Central memory CD8-positive, alpha-beta T cell (primary cell): ENCODE measurements at regions not wholly inside any gene's neighbourhood (a gene's known extent, or its start where the extent isn't known, plus 50 kb on each side); places are given as distances from the start of the nearest gene placed in this dataset.
"Not testable (repeated sequence)": the region's sequence is repeated elsewhere in the genome, so short reads cannot be mapped to it uniquely, and the experiment has no call there.

Source experiments
- ATAC-seq: fragments of 150-1000 bp; cut with Tn5 transposase; replicated peaks from 2 replicates; pipeline ENCODE4 v1.10.0; 2022; ENCODE audit warnings: mild to moderate bottlenecking, moderate FRiP score, moderate number of reproducible peaks; ENCODE audit not compliant: poor library complexity, severe bottlenecking; ENCODE audit errors: extremely low read depth
- DNase-seq, 2 donors: peaks; one replicate each; pipeline ENCODE4 v3.0.0; 2021; ENCODE audit warnings: low spot score in 2 of 2
- H3K27ac Mint-ChIP-seq: one replicate; pipeline ENCODE4 v1.8.0; 2022; ENCODE audit warnings: low read depth, mild to moderate bottlenecking, moderate library complexity, mixed read lengths
- H3K27me3 Mint-ChIP-seq: one replicate; pipeline ENCODE4 v1.8.0; 2022; ENCODE audit warnings: mixed read lengths
- H3K36me3 Mint-ChIP-seq: one replicate; pipeline ENCODE4 v1.8.0; 2022; ENCODE audit warnings: mild to moderate bottlenecking, moderate library complexity, mixed read lengths; ENCODE audit not compliant: insufficient read depth
- H3K4me1 Mint-ChIP-seq: one replicate; pipeline ENCODE4 v1.8.0; 2022; ENCODE audit warnings: mixed read lengths
- H3K4me3 Mint-ChIP-seq: one replicate; pipeline ENCODE4 v1.8.0; 2022; ENCODE audit warnings: mild to moderate bottlenecking, moderate library complexity, mixed read lengths
- H3K9me3 Mint-ChIP-seq: one replicate; pipeline ENCODE4 v1.8.0; 2022; ENCODE audit warnings: mixed read lengths

- H3K4me1 Mint-ChIP-seq, H3K36me3 Mint-ChIP-seq, DNase-seq, ATAC-seq, H3K4me3 Mint-ChIP-seq, H3K27me3 Mint-ChIP-seq, H3K27ac Mint-ChIP-seq: not testable (repeated sequence)
- H3K9me3 Mint-ChIP-seq = peaks cover 40% of the 10 kb centered on the region
These were observed 471.9 kb downstream of the JRKL start for GRCh38 chr11:96861722-96862121.

DNA sequence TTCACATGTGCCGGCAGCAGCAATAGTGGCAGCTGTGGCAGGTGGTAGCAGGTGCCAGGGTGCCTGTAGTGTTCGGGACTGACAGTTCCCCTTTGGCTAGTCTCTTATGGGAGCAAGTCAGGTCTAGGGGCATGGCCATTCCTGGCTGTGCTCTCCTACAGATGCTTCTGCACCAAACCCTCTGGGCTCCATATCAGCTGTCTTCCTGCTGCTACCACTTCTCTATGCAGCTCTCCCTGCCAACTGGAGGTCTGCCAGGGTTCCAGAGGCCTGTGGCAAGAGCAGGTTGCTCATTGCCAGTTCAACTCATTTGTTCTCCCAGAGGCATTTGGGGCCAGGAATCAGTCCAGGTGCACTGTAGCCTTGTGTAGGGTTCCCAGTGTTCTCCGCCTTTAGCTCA, 473.7 kb downstream of the JRKL start:
- no peaks in the 10 kb centered on the region for H3K27me3 Mint-ChIP-seq
- no peak overlapping the region for H3K27ac Mint-ChIP-seq
- no peak overlapping the region for H3K4me3 Mint-ChIP-seq
- ATAC-seq (no peak), DNase-seq (no peak)
- H3K36me3 Mint-ChIP-seq = no peaks in the 10 kb centered on the region
- peaks cover 40% of the 10 kb centered on the region for H3K9me3 Mint-ChIP-seq
- no peaks in the 10 kb centered on the region for H3K4me1 Mint-ChIP-seq

GRCh38 chr11:96865020-96865419, 475.2 kb downstream of the JRKL start:
- no peaks in the 10 kb centered on the region for H3K36me3 Mint-ChIP-seq
- no peak for ATAC-seq
- no peak overlapping the region for H3K4me3 Mint-ChIP-seq
- H3K4me1 Mint-ChIP-seq = no peaks in the 10 kb centered on the region
- H3K27me3 Mint-ChIP-seq = no peaks in the 10 kb centered on the region
- no peak overlapping the region for H3K27ac Mint-ChIP-seq
- peaks cover 45% of the 10 kb centered on the region for H3K9me3 Mint-ChIP-seq
- DNase-seq = no peak

DNA sequence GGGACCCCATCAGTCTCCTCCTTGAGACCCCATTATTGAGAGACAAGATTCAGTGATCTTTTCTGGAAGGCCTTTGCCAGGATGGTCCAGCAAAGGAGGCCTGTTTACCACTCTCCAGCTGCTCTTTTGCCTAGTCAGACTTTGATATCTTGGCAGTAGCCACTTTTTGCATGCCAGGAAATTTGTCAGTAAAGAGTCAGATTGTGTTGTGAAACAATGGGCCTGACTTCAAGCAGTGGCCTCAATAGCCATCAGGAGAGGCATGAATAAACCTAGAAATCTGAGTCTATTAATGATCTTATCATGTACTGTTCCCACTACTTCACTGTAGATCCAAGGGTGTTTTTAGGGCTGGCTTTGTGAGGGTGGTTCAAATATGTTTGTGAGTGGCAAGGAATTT, 479.4 kb downstream of the JRKL start:
- H3K27me3 Mint-ChIP-seq = no peaks in the 10 kb centered on the region
- DNase-seq (no peak), ATAC-seq (no peak)
- peaks cover 15% of the 10 kb centered on the region for H3K9me3 Mint-ChIP-seq
- no peak overlapping the region for H3K4me3 Mint-ChIP-seq
- H3K4me1 Mint-ChIP-seq = no peaks in the 10 kb centered on the region
- H3K36me3 Mint-ChIP-seq = no peaks in the 10 kb centered on the region
- H3K27ac Mint-ChIP-seq = no peak overlapping the region

DNA sequence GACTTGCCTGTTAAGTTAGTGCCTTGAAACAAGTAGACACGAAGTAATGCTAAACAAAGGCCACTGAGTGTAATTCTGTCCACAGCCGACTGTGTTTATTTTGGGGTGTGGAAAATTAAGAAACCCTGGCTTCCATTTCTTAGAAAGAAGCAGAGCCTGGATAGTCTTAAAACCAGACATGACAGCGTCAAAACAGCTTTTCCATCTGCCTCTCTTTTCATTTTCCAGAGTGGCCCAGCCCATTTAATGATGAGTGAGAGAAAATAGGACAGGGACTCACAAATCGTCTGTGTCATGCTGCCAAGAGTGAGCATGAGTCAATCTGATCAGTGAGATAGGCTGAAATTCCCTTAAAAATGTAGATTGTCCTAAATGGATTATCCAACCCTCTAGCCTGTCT, 485.9 kb downstream of the JRKL start:
- Mint-ChIP-seq H3K27me3 (no peaks in the 10 kb centered on the region), H3K4me3 (no peak overlapping the region), H3K9me3 (no peaks in the 10 kb centered on the region), H3K4me1 (no peaks in the 10 kb centered on the region), H3K27ac (no peak overlapping the region), H3K36me3 (no peaks in the 10 kb centered on the region)
- ATAC-seq (no peak), DNase-seq (no peak)

- Mint-ChIP-seq H3K9me3 (peaks cover 3% of the 10 kb centered on the region), H3K4me3 (no peak overlapping the region), H3K4me1 (no peaks in the 10 kb centered on the region), H3K27ac (no peak overlapping the region), H3K36me3 (no peaks in the 10 kb centered on the region), H3K27me3 (no peaks in the 10 kb centered on the region)
- DNase-seq (no peak), ATAC-seq (no peak)
These were observed 488.7 kb downstream of the JRKL start for GRCh38 chr11:96878299-96879051.

- not testable (repeated sequence) for ATAC-seq, DNase-seq, H3K27me3 Mint-ChIP-seq, H3K27ac Mint-ChIP-seq, H3K4me3 Mint-ChIP-seq, H3K9me3 Mint-ChIP-seq, H3K36me3 Mint-ChIP-seq, H3K4me1 Mint-ChIP-seq
These were observed 492.8 kb downstream of the JRKL start for GRCh38 chr11:96882622-96883021.

DNA sequence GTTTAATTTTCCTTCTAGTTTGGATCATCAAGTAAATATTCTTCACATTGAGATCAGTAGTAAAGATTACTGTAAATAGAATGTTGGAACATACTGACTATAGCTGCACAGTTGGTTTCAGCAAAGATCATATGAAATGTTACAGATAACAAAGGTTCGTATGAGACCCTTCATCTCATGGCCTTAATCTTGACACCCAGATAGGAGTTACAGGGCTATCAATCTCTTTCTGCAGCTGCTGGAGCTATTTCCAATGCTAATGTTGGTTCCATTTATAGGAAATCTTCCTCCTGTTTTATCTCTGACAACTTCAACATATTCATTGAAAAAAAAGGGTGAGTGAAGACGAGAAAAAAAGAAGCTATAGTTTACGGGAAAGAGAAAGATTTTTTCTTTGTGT, 495.6 kb downstream of the JRKL start:
- no peak overlapping the region for H3K27ac Mint-ChIP-seq
- no peak overlapping the region for H3K4me3 Mint-ChIP-seq
- DNase-seq (no peak), ATAC-seq (no peak)
- H3K36me3 Mint-ChIP-seq = no peaks in the 10 kb centered on the region
- H3K27me3 Mint-ChIP-seq = no peaks in the 10 kb centered on the region
- peaks cover 18% of the 10 kb centered on the region for H3K9me3 Mint-ChIP-seq
- H3K4me1 Mint-ChIP-seq = no peaks in the 10 kb centered on the region

GRCh38 chr11:96885912-96886311, 496.1 kb downstream of the JRKL start:
- peaks cover 22% of the 10 kb centered on the region for H3K9me3 Mint-ChIP-seq
- ATAC-seq (no peak), DNase-seq (no peak)
- H3K36me3 Mint-ChIP-seq = no peaks in the 10 kb centered on the region
- H3K27ac Mint-ChIP-seq = no peak overlapping the region
- no peaks in the 10 kb centered on the region for H3K4me1 Mint-ChIP-seq
- no peak overlapping the region for H3K4me3 Mint-ChIP-seq
- no peaks in the 10 kb centered on the region for H3K27me3 Mint-ChIP-seq

GRCh38 chr11:96893988-96894387, 504.2 kb downstream of the JRKL start:
- H3K27me3 Mint-ChIP-seq = no peaks in the 10 kb centered on the region
- no peak for ATAC-seq
- H3K27ac Mint-ChIP-seq = no peak overlapping the region
- no peak for DNase-seq
- no peaks in the 10 kb centered on the region for H3K36me3 Mint-ChIP-seq
- peaks cover 17% of the 10 kb centered on the region for H3K9me3 Mint-ChIP-seq
- no peaks in the 10 kb centered on the region for H3K4me1 Mint-ChIP-seq
- H3K4me3 Mint-ChIP-seq = no peak overlapping the region

DNA sequence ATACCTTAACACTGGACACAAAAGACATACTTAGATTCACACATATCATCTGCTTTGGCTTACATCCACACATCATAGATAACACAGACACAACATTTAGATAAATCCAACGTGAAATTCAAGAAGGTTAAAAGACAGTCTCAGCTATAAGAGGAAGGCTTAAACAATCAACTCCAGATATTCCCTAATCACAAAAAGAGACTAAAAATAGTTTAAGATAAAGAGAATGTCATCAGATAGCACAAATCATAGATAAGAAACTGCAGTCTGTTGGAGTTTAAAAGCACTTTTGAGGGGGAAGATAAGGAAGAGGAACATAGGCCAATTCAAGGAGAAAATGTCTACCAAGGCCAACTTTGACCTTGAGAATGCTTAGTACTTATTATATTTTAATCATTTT, 504.8 kb downstream of the JRKL start:
- DNase-seq (no peak), ATAC-seq (no peak)
- Mint-ChIP-seq H3K36me3 (no peaks in the 10 kb centered on the region), H3K27ac (no peak overlapping the region), H3K9me3 (peaks cover 17% of the 10 kb centered on the region), H3K27me3 (no peaks in the 10 kb centered on the region), H3K4me1 (no peaks in the 10 kb centered on the region), H3K4me3 (no peak overlapping the region)

GRCh38 chr11:96899971-96900370, 510.2 kb downstream of the JRKL start:
- no peaks in the 10 kb centered on the region for H3K36me3 Mint-ChIP-seq
- peaks cover 5% of the 10 kb centered on the region for H3K9me3 Mint-ChIP-seq
- no peak overlapping the region for H3K4me3 Mint-ChIP-seq
- DNase-seq (no peak), ATAC-seq (no peak)
- H3K27ac Mint-ChIP-seq = no peak overlapping the region
- H3K27me3 Mint-ChIP-seq = no peaks in the 10 kb centered on the region
- no peaks in the 10 kb centered on the region for H3K4me1 Mint-ChIP-seq

DNA sequence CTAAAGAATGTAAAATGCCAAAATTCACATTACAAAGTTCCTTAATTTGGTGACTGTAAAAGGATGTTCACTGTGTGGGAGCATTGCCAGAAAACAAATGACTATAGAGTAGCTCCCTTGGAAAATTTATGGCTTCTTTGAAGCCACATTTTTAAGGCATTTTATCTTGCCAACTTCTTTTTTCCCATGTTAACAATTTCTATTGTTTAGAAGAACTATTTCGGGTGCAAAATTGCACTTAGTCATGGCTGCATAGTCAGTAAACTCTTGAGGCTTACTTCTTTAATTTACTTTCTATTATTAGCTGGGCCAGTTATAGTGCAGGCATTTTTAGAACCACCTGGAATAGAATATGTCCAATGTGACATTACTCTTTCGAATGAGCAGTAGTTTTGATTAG, 515.3 kb downstream of the JRKL start:
- ATAC-seq (no peak), DNase-seq (no peak)
- Mint-ChIP-seq H3K36me3 (no peaks in the 10 kb centered on the region), H3K27me3 (no peaks in the 10 kb centered on the region), H3K4me1 (no peaks in the 10 kb centered on the region), H3K9me3 (peaks cover 5% of the 10 kb centered on the region), H3K4me3 (no peak overlapping the region), H3K27ac (no peak overlapping the region)
